Kidney epithelial cell (primary cell): ENCODE measurements at regions not wholly inside any gene's neighbourhood (a gene's known extent, or its start where the extent isn't known, plus 50 kb on each side); places are given as distances from the start of the nearest gene placed in this dataset.

ENCODE experiments used
- DNase-seq: peaks from one replicate; pipeline ENCODE4 v3.0.0-alpha.2; 2010; ENCODE audit warnings: low read depth
- H3K27me3 ChIP-seq: 2 replicates; pipeline ENCODE4 v1.6.0; 2011; ENCODE audit warnings: low read length; ENCODE audit not compliant: control insufficient read depth, insufficient read depth
- H3K36me3 ChIP-seq: 2 replicates; pipeline ENCODE4 v1.5.1; 2011; ENCODE audit warnings: low read length; ENCODE audit not compliant: control insufficient read depth, insufficient read depth
- H3K4me3 ChIP-seq: 2 replicates; pipeline ENCODE4 v1.5.1; 2011; ENCODE audit warnings: low read depth, mild to moderate bottlenecking, control low read depth, low read length
- TF ChIP-seq, protein P1 (sequence below): IDR thresholded peaks from 2 replicates; pipeline ENCODE4 v1.5.1; 2011; ENCODE audit warnings: mild to moderate bottlenecking, moderate library complexity, low read length, control low read depth, inconsistent platforms; ENCODE audit not compliant: insufficient read depth, poor library complexity, severe bottlenecking

DNA sequence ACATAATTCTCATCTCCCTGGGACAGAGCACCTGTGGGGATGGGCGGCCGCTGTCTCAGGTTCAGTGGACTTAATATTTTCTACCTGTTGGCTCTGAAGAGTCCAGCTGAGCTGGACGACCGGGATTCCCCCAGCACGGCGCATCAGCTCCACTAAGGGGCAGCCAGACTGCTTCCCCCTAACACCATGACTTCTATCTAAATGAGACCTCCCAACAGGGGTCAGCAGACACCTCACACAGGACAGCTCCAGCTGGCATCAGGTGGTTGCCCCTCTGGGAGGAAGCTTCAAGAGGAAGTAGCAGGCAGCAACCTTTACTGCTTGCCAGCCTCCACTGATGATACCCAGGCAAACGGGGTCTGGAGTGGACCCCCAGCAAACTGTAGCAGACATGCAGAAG is 226.0 kb upstream of the DSEL start:
- DNase-seq = no peak
- Histone ChIP-seq H3K27me3 (no peaks in the 10 kb centered on the region), H3K4me3 (no peak overlapping the region), H3K36me3 (no peaks in the 10 kb centered on the region)
- TF ChIP-seq, protein P1, sequence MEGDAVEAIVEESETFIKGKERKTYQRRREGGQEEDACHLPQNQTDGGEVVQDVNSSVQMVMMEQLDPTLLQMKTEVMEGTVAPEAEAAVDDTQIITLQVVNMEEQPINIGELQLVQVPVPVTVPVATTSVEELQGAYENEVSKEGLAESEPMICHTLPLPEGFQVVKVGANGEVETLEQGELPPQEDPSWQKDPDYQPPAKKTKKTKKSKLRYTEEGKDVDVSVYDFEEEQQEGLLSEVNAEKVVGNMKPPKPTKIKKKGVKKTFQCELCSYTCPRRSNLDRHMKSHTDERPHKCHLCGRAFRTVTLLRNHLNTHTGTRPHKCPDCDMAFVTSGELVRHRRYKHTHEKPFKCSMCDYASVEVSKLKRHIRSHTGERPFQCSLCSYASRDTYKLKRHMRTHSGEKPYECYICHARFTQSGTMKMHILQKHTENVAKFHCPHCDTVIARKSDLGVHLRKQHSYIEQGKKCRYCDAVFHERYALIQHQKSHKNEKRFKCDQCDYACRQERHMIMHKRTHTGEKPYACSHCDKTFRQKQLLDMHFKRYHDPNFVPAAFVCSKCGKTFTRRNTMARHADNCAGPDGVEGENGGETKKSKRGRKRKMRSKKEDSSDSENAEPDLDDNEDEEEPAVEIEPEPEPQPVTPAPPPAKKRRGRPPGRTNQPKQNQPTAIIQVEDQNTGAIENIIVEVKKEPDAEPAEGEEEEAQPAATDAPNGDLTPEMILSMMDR = no peak

DNA sequence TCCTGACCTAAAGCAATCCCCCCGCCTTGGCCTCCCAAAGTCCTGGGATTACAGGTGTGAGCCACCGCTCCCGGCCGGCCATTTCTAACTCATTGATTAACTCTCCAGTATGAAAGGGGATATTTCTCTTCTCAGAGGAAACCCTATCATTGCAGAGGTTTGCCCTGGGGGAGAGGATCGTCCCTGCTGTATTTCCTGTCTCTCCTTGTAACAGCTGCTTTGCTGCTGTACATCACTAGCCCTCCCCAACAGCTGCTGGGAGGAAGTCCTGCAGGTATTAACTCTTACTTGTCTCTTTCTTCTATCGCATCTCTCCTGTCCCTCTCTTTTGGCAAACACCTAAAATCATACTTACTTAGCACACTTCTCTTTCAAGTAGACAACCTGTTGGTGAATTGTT is 219.0 kb upstream of the DSEL start:
- no peak overlapping the region for H3K4me3 ChIP-seq
- DNase-seq = no peak
- TF ChIP-seq, protein P1 = no peak
- H3K36me3 ChIP-seq = no peaks in the 10 kb centered on the region
- H3K27me3 ChIP-seq = no peaks in the 10 kb centered on the region

GRCh38 chr18:67733088-67733487 is 216.6 kb upstream of the DSEL start:
- TF ChIP-seq, protein P1 = no peak
- no peak for DNase-seq
- Histone ChIP-seq H3K4me3 (no peak overlapping the region), H3K36me3 (no peaks in the 10 kb centered on the region), H3K27me3 (no peaks in the 10 kb centered on the region)

GRCh38 chr18:67731851-67732250 is 215.3 kb upstream of the DSEL start:
- no peak for DNase-seq

GRCh38 chr18:67730886-67731285 is 214.4 kb upstream of the DSEL start:
- DNase-seq = peak; percentile 67
- TF ChIP-seq, protein P1 = no peak
- Histone ChIP-seq H3K27me3 (no peaks in the 10 kb centered on the region), H3K36me3 (no peaks in the 10 kb centered on the region), H3K4me3 (no peak overlapping the region)

More at GRCh38 chr18:67731851-67732250, 215.3 kb upstream of the DSEL start:
- TF ChIP-seq, protein P1 = no peak
- H3K4me3 ChIP-seq = no peak overlapping the region
- no peaks in the 10 kb centered on the region for H3K27me3 ChIP-seq
- H3K36me3 ChIP-seq = no peaks in the 10 kb centered on the region

DNA sequence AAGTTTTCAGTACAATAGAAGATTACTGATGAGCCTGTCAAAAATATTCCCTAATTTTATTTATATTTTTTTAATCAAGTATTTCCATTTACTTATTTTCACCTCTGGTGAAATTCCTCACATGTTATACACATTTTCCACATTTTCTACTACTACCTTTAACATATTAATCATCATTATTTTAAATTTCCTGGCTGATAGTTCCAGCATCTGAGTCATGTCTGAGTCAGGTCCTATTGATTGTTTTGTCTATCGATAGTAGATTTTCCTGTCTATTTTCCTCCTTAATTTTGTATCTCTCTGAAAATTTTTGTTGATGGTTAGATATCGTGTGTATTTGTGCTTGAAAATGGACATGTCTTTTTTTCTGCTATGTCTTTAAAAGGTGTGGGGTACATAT is 211.8 kb upstream of the DSEL start:
- Histone ChIP-seq H3K36me3 (no peaks in the 10 kb centered on the region), H3K27me3 (no peaks in the 10 kb centered on the region), H3K4me3 (no peak overlapping the region)
- no peak for DNase-seq
- TF ChIP-seq, protein P1 = no peak
